B cell (primary cell): ENCODE measurements at regions not wholly inside any gene's neighbourhood (a gene's known extent, or its start where the extent isn't known, plus 50 kb on each side); places are given as distances from the start of the nearest gene placed in this dataset.

ENCODE experiments used
- ATAC-seq: fragments of 200-7000 bp; cut with Tn5 transposase; one replicate; pipeline ENCODE4 v1.10.0; 2021; ENCODE audit warnings: low read depth, mild to moderate bottlenecking, moderate number of reproducible peaks, moderate library complexity
- CTCF ChIA-PET: fragments of 350-600 bp; sonication (Branson Sonifier 250); formaldehyde crosslinking; loops from one replicate; lab custom pipeline; 2021; ENCODE audit warnings: antibody characterized with exemption, inconsistent platforms; lab: Charles Lee
- POLR2A ChIA-PET: fragments of 350-600 bp; sonication (Branson Sonifier 250); formaldehyde crosslinking; loops from one replicate; lab custom pipeline; 2021; ENCODE audit warnings: antibody characterized with exemption; lab: Charles Lee
- DNase-seq: peaks from one replicate; pipeline ENCODE4 v3.0.0; 2013
- H2AFZ ChIP-seq: 2 replicates; pipeline ENCODE4 v1.6.1; 2012; ENCODE audit warnings: mild to moderate bottlenecking, low read depth, low read length; ENCODE audit not compliant: insufficient read depth, poor library complexity, severe bottlenecking
- H3K27ac ChIP-seq, 2 donors: 1 replicate in 1 of 2; 2 replicates in 1 of 2; pipeline ENCODE4 v1.5.1; 2012 to 2013; ENCODE audit warnings: low read length in 2 of 2, mild to moderate bottlenecking in 2 of 2, moderate library complexity in 1 of 2
- H3K27me3 ChIP-seq, 4 experiments: fragments of 200-600 bp in 1 of 4; sonication (generic) in 1 of 4; replicated peaks in 1 of 4; 1 replicate in 2 of 4; 2 replicates in 2 of 4; pipeline versions ENCODE4 v1.6.1 to v1.7.0; 2013 to 2016; ENCODE audit warnings: low read length in 3 of 4, mild to moderate bottlenecking in 2 of 4, mixed read lengths in 1 of 4, moderate library complexity in 1 of 4; ENCODE audit not compliant: insufficient read depth in 4 of 4, control insufficient read depth in 3 of 4; ENCODE audit errors: control extremely low read depth in 1 of 4
- H3K36me3 ChIP-seq, 2 experiments: replicated peaks in 1 of 2; 1 replicate in 1 of 2; 2 replicates in 1 of 2; pipeline versions ENCODE4 v1.6.1 to v1.7.1; 2013; ENCODE audit warnings: low read length in 1 of 2; ENCODE audit not compliant: insufficient read depth in 2 of 2, control insufficient read depth in 1 of 2; ENCODE audit errors: control extremely low read depth in 1 of 2, extremely low read depth in 1 of 2
- H3K4me1 ChIP-seq, 2 donors: fragments of 200-600 bp in 1 of 2; sonication (generic) in 1 of 2; 1 replicate in 1 of 2; 2 replicates in 1 of 2; pipeline versions ENCODE4 v1.5.1 to v1.6.1; 2013 to 2017; ENCODE audit warnings: low read length in 2 of 2; ENCODE audit not compliant: control insufficient read depth in 2 of 2, insufficient read depth in 2 of 2
- H3K4me2 ChIP-seq: replicated peaks from 2 replicates; pipeline ENCODE3; 2012; ENCODE audit warnings: mild to moderate bottlenecking, low read depth, low read length; ENCODE audit not compliant: poor library complexity, severe bottlenecking
- H3K4me3 ChIP-seq, 5 experiments: fragments of 200-600 bp in 1 of 5; sonication (generic) in 1 of 5; 1 replicate in 3 of 5; 2 replicates in 2 of 5; pipeline versions ENCODE4 v1.5.1 to v1.7.0; 2011 to 2016; ENCODE audit warnings: low read length in 4 of 5, mild to moderate bottlenecking in 4 of 5, low read depth in 2 of 5, control low read depth in 1 of 5, moderate library complexity in 1 of 5; ENCODE audit not compliant: insufficient read depth in 1 of 5; ENCODE audit errors: control extremely low read depth in 1 of 5, extremely low read depth in 1 of 5
- H3K79me2 ChIP-seq: fragments of 200-600 bp; sonication (generic); one replicate; pipeline ENCODE4 v1.6.0; 2016; ENCODE audit warnings: low read length; ENCODE audit not compliant: control insufficient read depth, insufficient read depth
- H3K9ac ChIP-seq: fragments of 200-600 bp; sonication (generic); 2 replicates; pipeline ENCODE4 v1.6.1; 2017; ENCODE audit warnings: mild to moderate bottlenecking, low read length, moderate library complexity
- H3K9me3 ChIP-seq, 3 donors: one replicate each; pipeline versions ENCODE4 v1.6.1 to v1.7.1; 2013; ENCODE audit warnings: low read length in 2 of 3; ENCODE audit not compliant: control insufficient read depth in 2 of 3, insufficient read depth in 1 of 3; ENCODE audit errors: control extremely low read depth in 1 of 3
- H4K20me1 ChIP-seq: 2 replicates; pipeline ENCODE4 v1.6.0; 2012; ENCODE audit warnings: mild to moderate bottlenecking, low read length; ENCODE audit not compliant: insufficient read depth, control insufficient read depth, poor library complexity, severe bottlenecking
- H3K27ac Mint-ChIP-seq: one replicate; pipeline ENCODE4 v1.8.0; 2021; ENCODE audit warnings: mixed read lengths
- H3K27me3 Mint-ChIP-seq: one replicate; pipeline ENCODE4 v1.8.0; 2021; ENCODE audit warnings: mixed read lengths
- H3K4me1 Mint-ChIP-seq: one replicate; pipeline ENCODE4 v1.8.0; 2021; ENCODE audit warnings: mixed read lengths
- H3K4me3 Mint-ChIP-seq: one replicate; pipeline ENCODE4 v1.8.0; 2021; ENCODE audit warnings: mixed read lengths
- H3K9me3 Mint-ChIP-seq: one replicate; pipeline ENCODE4 v1.8.0; 2022; ENCODE audit warnings: mixed read lengths; ENCODE audit not compliant: insufficient read depth
- CTCF ChIP-seq: fragments of 200-600 bp; IDR thresholded peaks from one replicate; pipeline ENCODE4 v1.8.0; 2022; ENCODE audit warnings: antibody characterized with exemption, mild to moderate bottlenecking
- EZH2 ChIP-seq: IDR thresholded peaks from 2 replicates; pipeline ENCODE4 v1.6.1; 2012; ENCODE audit warnings: borderline replicate concordance, low read depth, mild to moderate bottlenecking, moderate library complexity, low read length; ENCODE audit not compliant: insufficient read depth, poor library complexity, severe bottlenecking
- WGBS: methylation state at CpG from one replicate; pipeline ENCODE4 v1.1.5; 2013; ENCODE audit warnings: missing lambda C conversion rate; ENCODE audit not compliant: insufficient coverage; 5-methylcytosine and 5-hydroxymethylcytosine counted together
- intact Hi-C: fragments of 100-400 bp; cut with micrococcal nuclease; formaldehyde crosslinking; loops from one replicate; pipeline ENCODE4 v1.10.0; 2022

DNA sequence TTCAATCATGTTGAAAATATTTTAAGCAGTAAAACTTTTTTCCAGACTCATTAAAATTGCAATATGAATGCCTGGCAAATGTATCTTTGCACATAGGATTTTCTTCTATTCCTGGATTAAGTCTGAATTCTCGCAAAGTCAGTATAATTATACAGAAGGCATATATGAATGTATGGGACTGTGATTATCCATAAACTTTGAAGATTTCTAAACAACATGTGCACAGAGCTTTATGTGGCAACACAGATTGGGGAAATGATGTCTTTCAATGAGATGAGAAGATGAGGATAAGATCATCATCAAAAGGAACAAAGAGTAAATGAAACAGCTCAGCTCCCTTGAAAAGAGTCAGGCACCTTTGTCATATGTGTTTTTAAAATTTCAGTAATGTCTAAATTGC is 635.3 kb downstream of the CDH11 start:
- WGBS, result no CpG with 5 or more reads among the region's 1 CpG
- ChIA-PET CTCF (no interaction called here), POLR2A (no interaction called here)
- TF ChIP-seq EZH2 (no peak), CTCF (no peak)
- H3K4me1 Mint-ChIP-seq, result no peaks in the 10 kb centered on the region
- peaks cover 5% of the 10 kb centered on the region for H3K9me3 Mint-ChIP-seq
- no peaks in the 10 kb centered on the region for H3K4me1 ChIP-seq
- ATAC-seq (no peak), DNase-seq (no peak)
- H3K4me3 ChIP-seq, result no peak overlapping the region
- no peaks in the 10 kb centered on the region for H3K27me3 Mint-ChIP-seq
- no peaks in the 10 kb centered on the region for H3K9me3 ChIP-seq
- H3K27me3 ChIP-seq, result no peaks in the 10 kb centered on the region
- H3K9ac ChIP-seq, result no peak overlapping the region
- H3K79me2 ChIP-seq, result no peaks in the 10 kb centered on the region
- no peak overlapping the region for H3K27ac ChIP-seq
- intact Hi-C loops, result no loop called here
- H3K4me2 ChIP-seq, result no peak overlapping the region
- no peaks in the 10 kb centered on the region for H3K36me3 ChIP-seq
- H3K27ac Mint-ChIP-seq, result no peak overlapping the region
- H2AFZ ChIP-seq, result no peak overlapping the region
- H4K20me1 ChIP-seq, result no peaks in the 10 kb centered on the region
- H3K4me3 Mint-ChIP-seq, result no peak overlapping the region

DNA sequence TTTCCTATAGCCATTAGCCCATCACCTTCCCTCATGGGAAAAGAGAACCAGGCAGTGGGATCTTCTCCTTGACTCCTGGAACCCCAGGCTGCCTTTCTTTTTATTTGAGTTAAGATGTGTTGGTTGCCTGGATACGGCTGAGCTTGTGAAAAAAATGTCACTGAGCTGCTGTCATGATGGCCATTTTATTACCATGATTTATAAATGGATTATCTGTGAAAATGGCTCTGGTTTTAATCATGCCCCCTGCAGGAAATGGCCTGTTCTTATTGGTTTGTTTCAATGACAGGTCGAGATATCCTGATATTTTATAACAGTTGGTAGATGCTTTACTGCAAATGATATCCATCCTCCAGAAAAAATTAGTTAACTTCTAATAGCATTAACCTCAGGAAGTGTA is 640.4 kb downstream of the CDH11 start:
- no peak for ATAC-seq
- Mint-ChIP-seq H3K4me3 (no peak overlapping the region), H3K27me3 (no peaks in the 10 kb centered on the region), H3K27ac (no peak overlapping the region), H3K4me1 (no peaks in the 10 kb centered on the region), H3K9me3 (no peaks in the 10 kb centered on the region)
- intact Hi-C loops, result no loop called here
- no peaks in the 10 kb centered on the region for H4K20me1 ChIP-seq
- H3K27me3 ChIP-seq, result no peaks in the 10 kb centered on the region
- H3K4me1 ChIP-seq, result no peaks in the 10 kb centered on the region
- DNase-seq, result no peak
- H3K4me2 ChIP-seq, result no peak overlapping the region
- H2AFZ ChIP-seq, result no peak overlapping the region
- peaks cover 0 to 2% (median 0%) of the 10 kb centered on the region in 3 donors for H3K9me3 ChIP-seq
- no peak overlapping the region for H3K9ac ChIP-seq
- ChIA-PET CTCF (no interaction called here), POLR2A (no interaction called here)
- TF ChIP-seq EZH2, result no peak
- no peak for TF ChIP-seq CTCF
- H3K4me3 ChIP-seq, result no peak overlapping the region
- no peaks in the 10 kb centered on the region for H3K79me2 ChIP-seq
- no CpG with 5 or more reads among the region's 2 CpGs for WGBS
- H3K27ac ChIP-seq, result no peak overlapping the region
- H3K36me3 ChIP-seq, result no peaks in the 10 kb centered on the region
